SW480 (cell line): ENCODE measurements at regions not wholly inside any gene's neighbourhood (a gene's known extent, or its start where the extent isn't known, plus 50 kb on each side); places are given as distances from the start of the nearest gene placed in this dataset.
"Not testable (repeated sequence)": the region's sequence is repeated elsewhere in the genome, so short reads cannot be mapped to it uniquely, and the experiment has no call there.

Source experiments
- DNase-seq: peaks from one replicate; pipeline ENCODE4 v3.0.0-alpha.2; 2016; ENCODE audit warnings: low spot score

GRCh38 chr1:229157480-229157879, 113.4 kb upstream of the RAB4A start:
- DNase-seq: no peak

- DNase-seq: no peak
These were observed 112.5 kb upstream of the RAB4A start for GRCh38 chr1:229158341-229158921.

GRCh38 chr1:229158927-229159326, 112.0 kb upstream of the RAB4A start:
- no peak for DNase-seq

- DNase-seq: no peak
These were observed 111.0 kb upstream of the RAB4A start for GRCh38 chr1:229159668-229160544.

- no peak for DNase-seq
These were observed 109.2 kb upstream of the RAB4A start for GRCh38 chr1:229161740-229162139.

- DNase-seq: no peak
These were observed 107.9 kb upstream of the RAB4A start for GRCh38 chr1:229162825-229163515.

- DNase-seq: no peak
These were observed 106.6 kb upstream of the RAB4A start for GRCh38 chr1:229164348-229164747.

GRCh38 chr1:229164836-229165735, 105.8 kb upstream of the RAB4A start:
- DNase-seq: peak; percentile 9

GRCh38 chr1:229167318-229167717, 103.6 kb upstream of the RAB4A start:
- DNase-seq: no peak

GRCh38 chr1:229169399-229169798, 101.5 kb upstream of the RAB4A start:
- no peak for DNase-seq

- DNase-seq: no peak
These were observed 100.6 kb upstream of the RAB4A start for GRCh38 chr1:229170274-229170673.

- DNase-seq: no peak
These were observed 100.0 kb upstream of the RAB4A start for GRCh38 chr1:229170778-229171505.

GRCh38 chr1:229171934-229172333, 99.0 kb upstream of the RAB4A start:
- DNase-seq: no peak

GRCh38 chr1:229173491-229174476, 97.1 kb upstream of the RAB4A start:
- not testable (repeated sequence) for DNase-seq

GRCh38 chr1:229175297-229175696, 95.6 kb upstream of the RAB4A start:
- DNase-seq: not testable (repeated sequence)

GRCh38 chr1:229176457-229176856, 94.5 kb upstream of the RAB4A start:
- DNase-seq: not testable (repeated sequence)

GRCh38 chr1:229180161-229180560, 90.8 kb upstream of the RAB4A start:
- DNase-seq: no peak

- DNase-seq: no peak
These were observed 89.5 kb upstream of the RAB4A start for GRCh38 chr1:229181419-229181818.

- no peak for DNase-seq
These were observed 87.3 kb upstream of the RAB4A start for GRCh38 chr1:229183588-229183987.

GRCh38 chr1:229184066-229184465, 86.8 kb upstream of the RAB4A start:
- DNase-seq: no peak
